SK-N-SH (cell line): ENCODE measurements at regions not wholly inside any gene's neighbourhood (a gene's known extent, or its start where the extent isn't known, plus 50 kb on each side); places are given as distances from the start of the nearest gene placed in this dataset.

Source experiments
- CTCF ChIA-PET: fragments of 300-600, 350-600 bp; formaldehyde crosslinking; extraction: SDS; loops from one replicate; lab custom pipeline; 2021; lab: Yijun Ruan, JAX
- POLR2A ChIA-PET: fragments of 350-600 bp; sonication (Branson Sonifier 250); formaldehyde crosslinking; extraction: SDS; loops from one replicate; lab custom pipeline; 2020; ENCODE audit warnings: antibody characterized with exemption, inconsistent platforms; lab: Yijun Ruan, JAX
- DNase-seq: peaks from one replicate; pipeline ENCODE4 v3.0.0; 2012
- H2AFZ ChIP-seq: fragments of 200-600 bp; sonication (generic); 2 replicates; pipeline ENCODE4 v1.8.1; 2016; ENCODE audit warnings: antibody characterized with exemption, mild to moderate bottlenecking, low read depth
- H3F3A ChIP-seq: fragments of 200-600 bp; sonication (generic); replicated peaks from 2 replicates; pipeline ENCODE3; 2016; ENCODE audit warnings: antibody characterized with exemption, mild to moderate bottlenecking; ENCODE audit not compliant: insufficient read depth
- H3K27ac ChIP-seq, 2 experiments: fragments of 200-500 bp in 1 of 2; fragments of 200-600 bp in 1 of 2; sonication (Bioruptor generic) in 1 of 2; sonication (generic), shearing (Covaris generic) in 1 of 2; 2 replicates each; pipeline versions ENCODE4 v1.5.1 to v1.6.1; 2014 to 2016; ENCODE audit warnings: low read depth in 2 of 2, inconsistent platforms in 1 of 2, low read length in 1 of 2, mild to moderate bottlenecking in 1 of 2, mixed read lengths in 1 of 2
- H3K27me3 ChIP-seq: fragments of 200-600 bp; sonication (generic), shearing (Covaris generic); 2 replicates; pipeline ENCODE4 v1.6.1; 2016; ENCODE audit warnings: mixed run types; ENCODE audit not compliant: insufficient read depth
- H3K36me3 ChIP-seq, 2 experiments: fragments of 200-500 bp in 1 of 2; fragments of 200-600 bp in 1 of 2; sonication (Bioruptor generic) in 1 of 2; sonication (generic) in 1 of 2; replicated peaks in 1 of 2; 2 replicates each; pipeline versions ENCODE3 to v1.5.1; 2014 to 2016; ENCODE audit warnings: low read length in 1 of 2, mild to moderate bottlenecking in 1 of 2; ENCODE audit not compliant: insufficient read depth in 2 of 2, control insufficient read depth in 1 of 2
- H3K4me1 ChIP-seq, 2 experiments: fragments of 200-500 bp in 1 of 2; fragments of 200-600 bp in 1 of 2; sonication (Bioruptor generic) in 1 of 2; sonication (generic), shearing (Covaris generic) in 1 of 2; 2 replicates each; pipeline versions ENCODE4 v1.5.1 to v1.6.1; 2014 to 2016; ENCODE audit warnings: low read depth in 1 of 2, low read length in 1 of 2, mixed run types in 1 of 2; ENCODE audit not compliant: insufficient read depth in 2 of 2, control insufficient read depth in 1 of 2
- H3K4me2 ChIP-seq: fragments of 200-600 bp; sonication (generic), shearing (Covaris generic); 2 replicates; pipeline ENCODE4 v1.6.1; 2017; ENCODE audit warnings: mixed run types
- H3K4me3 ChIP-seq, 2 experiments: fragments of 200-500 bp in 1 of 2; fragments of 200-600 bp in 1 of 2; sonication (Bioruptor generic) in 1 of 2; sonication (generic), shearing (Covaris generic) in 1 of 2; 2 replicates each; pipeline versions ENCODE4 v1.5.1 to v1.8.1; 2014 to 2016; ENCODE audit warnings: low read depth in 2 of 2, inconsistent platforms in 1 of 2, low read length in 1 of 2, mild to moderate bottlenecking in 1 of 2, mixed read lengths in 1 of 2, moderate library complexity in 1 of 2
- H3K79me2 ChIP-seq: fragments of 200-600 bp; sonication (generic); 2 replicates; pipeline ENCODE4 v1.8.1; 2017; ENCODE audit warnings: mild to moderate bottlenecking; ENCODE audit not compliant: insufficient read depth
- H3K9ac ChIP-seq: fragments of 200-600 bp; sonication (generic); 2 replicates; pipeline ENCODE4 v1.6.1; 2017; ENCODE audit warnings: mixed run types
- H3K9me2 ChIP-seq: fragments of 200-600 bp; sonication (generic); 2 replicates; pipeline ENCODE4 v1.6.1; 2017; ENCODE audit warnings: mixed run types
- H3K9me3 ChIP-seq: fragments of 200-600 bp; sonication (generic); 2 replicates; pipeline ENCODE4 v1.6.1; 2017; ENCODE audit warnings: mixed run types, mild to moderate bottlenecking, moderate library complexity
- H4K20me1 ChIP-seq: fragments of 200-600 bp; sonication (generic); 2 replicates; pipeline ENCODE4 v1.6.1; 2017; ENCODE audit warnings: mild to moderate bottlenecking, mixed run types; ENCODE audit not compliant: insufficient read depth
- ELF1 ChIP-seq: IDR thresholded peaks from 2 replicates; pipeline ENCODE4 v1.4.0; 2012
- EP300 ChIP-seq, 2 experiments: IDR thresholded peaks; 2 replicates each; pipeline versions ENCODE4 v1.4.0 to v1.6.1; 2012; ENCODE audit warnings: borderline replicate concordance in 1 of 2, low read depth in 1 of 2, low read length in 1 of 2
- FOSL2 ChIP-seq: IDR thresholded peaks from 2 replicates; pipeline ENCODE4 v1.4.0; 2012; ENCODE audit warnings: low read depth, mild to moderate bottlenecking, moderate library complexity, borderline replicate concordance
- FOXM1 ChIP-seq: IDR thresholded peaks from 2 replicates; pipeline ENCODE4 v1.4.0; 2012; ENCODE audit warnings: low read depth, mild to moderate bottlenecking
- GATA2 ChIP-seq: sonication (generic); formaldehyde crosslinking; IDR thresholded peaks from 2 replicates; pipeline ENCODE4 v1.5.0; 2020; ENCODE audit warnings: mild to moderate bottlenecking, missing genetic modification reagents
- MXI1 ChIP-seq: IDR thresholded peaks from 2 replicates; pipeline ENCODE4 v1.6.1; 2012; ENCODE audit warnings: mild to moderate bottlenecking, low read depth, low read length, improper control_type of control experiment
- NFIC ChIP-seq: IDR thresholded peaks from 2 replicates; pipeline ENCODE4 v1.4.0; 2012; ENCODE audit warnings: borderline replicate concordance
- REST ChIP-seq: IDR thresholded peaks from 2 replicates; pipeline ENCODE4 v1.6.1; 2012; ENCODE audit warnings: mild to moderate bottlenecking, low read depth, low read length, moderate library complexity
- RFX5 ChIP-seq: IDR thresholded peaks from 2 replicates; pipeline ENCODE4 v1.6.1; 2012; ENCODE audit warnings: mild to moderate bottlenecking, improper control_type of control experiment, low read length
- RXRA ChIP-seq: IDR thresholded peaks from 2 replicates; pipeline ENCODE4 v1.4.0; 2012; ENCODE audit warnings: low read depth, mild to moderate bottlenecking, borderline replicate concordance
- TAF1 ChIP-seq: IDR thresholded peaks from 2 replicates; pipeline ENCODE4 v1.6.1; 2012; ENCODE audit warnings: low read depth, mild to moderate bottlenecking, low read length, moderate library complexity, borderline replicate concordance
- TCF12 ChIP-seq: IDR thresholded peaks from 2 replicates; pipeline ENCODE4 v1.4.0; 2012
- TEAD4 ChIP-seq: IDR thresholded peaks from 2 replicates; pipeline ENCODE4 v1.4.0; 2012; ENCODE audit warnings: mild to moderate bottlenecking, borderline replicate concordance; ENCODE audit not compliant: insufficient read depth
- YY1 ChIP-seq: IDR thresholded peaks from 2 replicates; pipeline ENCODE4 v1.4.0; 2012; ENCODE audit warnings: low read depth, mild to moderate bottlenecking
- ZBTB33 ChIP-seq: IDR thresholded peaks from 2 replicates; pipeline ENCODE4 v1.4.0; 2012; ENCODE audit warnings: low read depth, borderline replicate concordance
- WGBS: methylation state at CpG from one replicate; pipeline ENCODE4 v1.1.6; 2017; ENCODE audit warnings: low lambda C conversion rate; 5-methylcytosine and 5-hydroxymethylcytosine counted together
- TF ChIP-seq, protein P1 (sequence below): IDR thresholded peaks from 2 replicates; pipeline ENCODE4 v1.4.0; 2012; ENCODE audit warnings: low read depth
- TF ChIP-seq, protein P2 (sequence below): IDR thresholded peaks from 2 replicates; pipeline ENCODE4; 2012

DNA sequence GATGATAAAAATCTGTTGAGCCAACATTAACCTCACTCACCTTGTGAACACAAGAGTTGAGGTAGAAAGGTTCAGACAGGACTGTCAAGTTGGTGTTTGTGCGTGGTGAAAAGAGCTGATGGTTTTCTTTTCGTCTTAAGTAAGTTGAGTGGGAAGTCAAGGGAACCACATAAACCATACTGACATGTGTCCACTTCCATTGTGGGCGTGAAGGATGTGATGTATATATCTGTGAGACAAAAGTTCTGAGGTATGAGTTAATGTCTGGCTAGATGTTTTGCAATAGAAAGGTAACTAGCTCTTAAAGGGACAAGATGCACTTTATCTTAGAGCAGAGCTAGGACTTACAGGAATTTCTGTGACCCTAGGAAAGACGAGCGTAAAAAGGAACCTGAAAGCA is 1272.1 kb upstream of the ADGRB3 start:
- Histone ChIP-seq H3K27ac (no peak overlapping the region), H2AFZ (no peak overlapping the region), H3K4me2 (no peak overlapping the region), H3K4me3 (no peak overlapping the region), H3K9ac (no peak overlapping the region), H3K9me2 (no peaks in the 10 kb centered on the region), H3K4me1 (no peaks in the 10 kb centered on the region), H3F3A (no peaks in the 10 kb centered on the region), H4K20me1 (no peaks in the 10 kb centered on the region), H3K36me3 (no peaks in the 10 kb centered on the region), H3K79me2 (no peaks in the 10 kb centered on the region), H3K9me3 (no peaks in the 10 kb centered on the region; the same call in 1 of the 2 replicates), H3K27me3 (no peaks in the 10 kb centered on the region)
- ChIA-PET CTCF (no interaction called here), POLR2A (no interaction called here)
- WGBS: 60% methylated on average over 5 of the region's 5 CpGs
- TF ChIP-seq FOXM1 (no peak), EP300 (IDR thresholded peaks at IDR 0.05; ENCODE audit: borderline replicate concordance in 1 of 2, low read depth in 1 of 2, low read length in 1 of 2) (no peak), MXI1 (no peak), TEAD4 (no peak)
- DNase-seq: no peak

GRCh38 chr6:67361264-67361663 is 1273.8 kb upstream of the ADGRB3 start:
- Histone ChIP-seq H3F3A (no peaks in the 10 kb centered on the region), H2AFZ (peak overlapping the region; percentile 70; the same call in 1 of the 2 replicates), H3K27ac (no peak overlapping the region), H3K4me1 (no peaks in the 10 kb centered on the region), H3K4me2 (no peak overlapping the region), H3K4me3 (no peak overlapping the region), H3K9me3 (no peaks in the 10 kb centered on the region; the same call in 1 of the 2 replicates), H3K9me2 (no peaks in the 10 kb centered on the region), H3K9ac (no peak overlapping the region), H3K27me3 (no peaks in the 10 kb centered on the region), H3K79me2 (no peaks in the 10 kb centered on the region), H4K20me1 (no peaks in the 10 kb centered on the region), H3K36me3 (no peaks in the 10 kb centered on the region)
- DNase-seq: no peak
- no peak for TF ChIP-seq GATA2 (CRISPR knock-in tag)
- no peak for TF ChIP-seq NFIC
- TF ChIP-seq FOSL2: no peak
- TF ChIP-seq, protein P1, sequence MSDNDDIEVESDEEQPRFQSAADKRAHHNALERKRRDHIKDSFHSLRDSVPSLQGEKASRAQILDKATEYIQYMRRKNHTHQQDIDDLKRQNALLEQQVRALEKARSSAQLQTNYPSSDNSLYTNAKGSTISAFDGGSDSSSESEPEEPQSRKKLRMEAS: no peak
- TF ChIP-seq RFX5: no peak
- TF ChIP-seq TAF1: no peak
- no peak for TF ChIP-seq EP300 (IDR thresholded peaks at IDR 0.05; ENCODE audit: borderline replicate concordance in 1 of 2, low read depth in 1 of 2, low read length in 1 of 2)
- TF ChIP-seq YY1: no peak
- TF ChIP-seq ELF1: no peak
- TF ChIP-seq ZBTB33: no peak
- no peak for TF ChIP-seq RXRA
- no peak for TF ChIP-seq TCF12
- TF ChIP-seq REST: no peak
- TF ChIP-seq, protein P2, sequence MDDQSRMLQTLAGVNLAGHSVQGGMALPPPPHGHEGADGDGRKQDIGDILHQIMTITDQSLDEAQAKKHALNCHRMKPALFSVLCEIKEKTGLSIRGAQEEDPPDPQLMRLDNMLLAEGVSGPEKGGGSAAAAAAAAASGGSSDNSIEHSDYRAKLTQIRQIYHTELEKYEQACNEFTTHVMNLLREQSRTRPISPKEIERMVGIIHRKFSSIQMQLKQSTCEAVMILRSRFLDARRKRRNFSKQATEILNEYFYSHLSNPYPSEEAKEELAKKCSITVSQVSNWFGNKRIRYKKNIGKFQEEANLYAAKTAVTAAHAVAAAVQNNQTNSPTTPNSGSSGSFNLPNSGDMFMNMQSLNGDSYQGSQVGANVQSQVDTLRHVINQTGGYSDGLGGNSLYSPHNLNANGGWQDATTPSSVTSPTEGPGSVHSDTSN: no peak
- ChIA-PET CTCF (no interaction called here), POLR2A (no interaction called here)
- WGBS: 73% methylated on average over 2 of the region's 2 CpGs
